HG02870 (cell line): ENCODE measurements at regions not wholly inside any gene's neighbourhood (a gene's known extent, or its start where the extent isn't known, plus 50 kb on each side); places are given as distances from the start of the nearest gene placed in this dataset.
A peak's percentile ranks its signal among the peaks of the same experiment; 100 is the strongest.
"Not testable (repeated sequence)": the region's sequence is repeated elsewhere in the genome, so short reads cannot be mapped to it uniquely, and the experiment has no call there.

Experiments
- ATAC-seq: cut with Tn5 transposase; IDR thresholded peaks from one replicate; pipeline ENCODE4 v1.9.1; 2021; ENCODE audit warnings: mild to moderate bottlenecking, moderate library complexity; ENCODE audit not compliant: unreplicated experiment

- no peak for ATAC-seq
Measured at GRCh38 chr6:6863970-6864639, 243.7 kb upstream of the RREB1 start.

DNA sequence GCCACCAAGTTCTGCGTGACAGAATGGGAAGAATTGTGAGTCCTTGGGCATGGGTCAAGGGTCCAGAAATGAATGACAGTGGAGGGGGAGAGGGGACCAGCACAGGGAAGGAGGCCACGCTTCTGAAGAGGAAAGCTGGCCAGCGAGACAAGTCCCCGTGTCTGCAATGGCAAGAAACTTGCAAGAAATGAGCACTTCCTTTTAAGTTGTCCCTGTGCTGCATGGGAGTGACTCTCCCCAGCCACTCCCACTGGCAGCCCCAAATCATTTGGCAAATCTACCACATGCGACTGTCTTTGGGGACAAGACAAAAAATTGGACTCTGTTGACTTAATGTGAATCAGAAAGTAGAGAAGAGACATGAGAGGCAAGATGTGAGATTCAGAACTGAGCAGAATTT, 242.2 kb upstream of the RREB1 start:
- no peak for ATAC-seq

GRCh38 chr6:6866656-6867403, 240.9 kb upstream of the RREB1 start:
- ATAC-seq: no peak

GRCh38 chr6:6867404-6867799, 240.4 kb upstream of the RREB1 start:
- no peak for ATAC-seq

- no peak for ATAC-seq
Measured at GRCh38 chr6:6869094-6869493, 238.7 kb upstream of the RREB1 start.

DNA sequence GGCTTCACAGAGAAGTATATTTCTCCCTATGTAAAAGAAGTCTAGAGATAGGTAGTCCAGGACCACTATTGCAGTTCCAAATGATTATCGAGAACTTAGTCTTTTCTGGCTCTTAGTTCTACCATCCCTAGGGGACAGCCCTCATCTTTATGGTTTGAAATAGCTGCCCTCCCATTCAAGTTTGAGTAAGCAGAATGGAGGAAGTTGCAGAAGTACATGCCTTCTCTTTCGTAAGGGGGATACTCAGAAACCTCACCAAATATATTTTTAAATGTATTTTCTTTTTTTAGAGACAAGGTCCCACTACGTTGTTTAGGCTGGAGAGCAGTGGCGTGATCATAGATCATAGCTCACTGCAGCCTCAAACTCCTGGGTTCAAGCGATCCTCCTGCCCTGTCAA, 236.8 kb upstream of the RREB1 start:
- no peak for ATAC-seq

DNA sequence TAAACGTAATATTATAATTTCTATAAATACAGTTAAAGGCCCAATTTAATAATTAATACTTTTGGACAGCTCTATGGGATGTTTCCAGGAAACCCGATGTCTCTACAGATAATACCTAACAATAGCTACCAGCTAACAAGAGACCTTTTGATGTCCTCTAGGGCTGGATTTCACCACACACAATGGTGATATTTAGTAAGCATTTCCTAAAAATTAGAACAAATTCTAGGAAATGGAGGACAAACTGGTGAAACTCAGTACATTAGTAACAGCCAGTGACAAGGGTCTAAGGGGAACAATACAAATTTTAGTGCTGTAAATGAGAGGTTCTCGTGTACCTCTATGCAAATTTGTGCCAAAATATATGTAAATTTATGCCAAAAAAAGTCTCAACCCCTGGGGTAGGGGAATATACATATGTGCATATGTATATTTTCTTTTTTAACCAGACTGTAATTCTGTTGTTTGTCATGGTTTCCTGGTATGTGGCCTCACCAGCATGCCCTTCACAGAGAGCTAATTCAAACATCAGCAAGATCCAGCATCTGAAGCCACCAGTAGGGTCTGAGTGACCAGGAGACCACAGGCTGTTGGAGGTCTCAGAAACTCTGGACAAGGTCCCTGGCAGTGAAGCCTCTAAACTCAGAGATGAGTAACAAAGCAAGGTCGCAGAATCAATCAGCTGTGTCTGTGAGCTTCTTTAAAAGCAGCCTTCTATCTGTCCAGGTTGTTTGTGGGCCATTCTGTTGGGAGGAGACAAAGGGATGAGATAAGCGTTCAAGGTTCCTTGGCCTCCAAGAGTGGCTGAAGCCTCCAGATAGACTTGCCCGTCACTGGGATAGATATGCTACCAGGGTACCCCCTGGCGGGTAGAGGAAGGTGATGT, 235.1 kb upstream of the RREB1 start:
- no peak for ATAC-seq

- ATAC-seq: no peak
Measured at GRCh38 chr6:6873778-6874177, 234.0 kb upstream of the RREB1 start.

DNA sequence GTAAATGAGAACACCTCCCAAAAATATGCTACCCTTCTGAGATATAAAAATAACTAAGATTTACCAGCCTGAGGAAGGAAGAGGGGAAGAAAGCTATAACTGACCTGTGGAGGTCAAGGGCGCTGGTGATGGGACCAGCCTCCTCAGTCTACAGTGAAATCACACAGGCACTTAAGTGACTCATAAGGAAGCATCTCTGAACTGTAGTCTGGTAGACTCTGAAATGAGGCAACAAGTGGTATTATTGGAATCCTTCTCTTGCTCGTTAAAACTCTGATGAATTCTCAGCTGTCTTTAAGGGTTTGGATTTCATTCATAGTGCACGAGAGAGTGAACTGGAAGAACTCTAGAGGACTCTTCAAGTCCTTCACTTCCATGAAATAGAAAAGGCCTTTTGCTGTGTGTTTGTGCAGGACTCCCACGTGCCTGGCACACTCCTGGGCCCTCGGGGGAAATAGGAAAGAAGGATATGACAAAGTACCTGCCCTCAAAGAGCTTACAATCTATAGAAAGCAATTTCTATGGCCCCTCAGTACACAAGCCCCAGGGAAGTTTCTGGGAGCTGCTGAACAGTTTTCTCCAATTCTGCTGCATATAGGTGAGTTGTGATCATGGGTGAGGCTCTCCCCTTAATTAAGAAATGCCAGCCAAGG, 231.8 kb upstream of the RREB1 start:
- no peak for ATAC-seq

GRCh38 chr6:6877792-6878191, 230.0 kb upstream of the RREB1 start:
- not testable (repeated sequence) for ATAC-seq

DNA sequence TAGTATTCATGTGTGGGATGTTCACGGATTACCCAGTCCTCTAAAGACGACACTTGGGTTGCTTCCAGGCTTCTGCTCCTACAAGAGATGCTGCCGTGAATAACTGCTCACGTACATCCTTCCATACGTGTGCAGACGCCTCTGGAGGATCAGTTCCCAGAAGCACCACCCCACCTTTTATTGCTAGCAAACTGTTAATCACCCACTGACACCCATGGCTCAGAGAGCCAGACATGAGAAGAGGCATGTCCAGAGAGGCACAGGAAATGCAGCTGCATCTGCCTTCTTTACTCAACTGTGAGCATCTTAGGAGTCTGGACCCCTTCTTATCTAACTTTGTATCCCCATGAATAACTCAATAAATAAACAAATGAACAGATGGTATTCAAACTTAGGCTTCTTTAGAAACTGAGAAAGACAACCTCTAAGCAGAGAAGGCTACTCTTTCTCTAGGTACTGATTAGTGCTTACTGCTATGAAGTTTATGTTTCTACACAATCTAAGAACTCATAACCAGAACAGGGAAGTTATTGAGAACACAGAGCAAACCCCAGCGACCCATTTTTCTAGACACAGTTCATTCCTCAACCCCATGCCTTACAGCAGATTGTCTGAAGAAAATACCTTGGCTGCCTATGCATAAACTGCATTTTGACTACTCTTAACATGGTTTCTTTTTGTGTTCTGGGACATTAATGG, 228.7 kb upstream of the RREB1 start:
- peak; percentile 75 for ATAC-seq

GRCh38 chr6:6879586-6879974, 228.2 kb upstream of the RREB1 start:
- ATAC-seq: not testable (repeated sequence)

GRCh38 chr6:6880745-6881437, 226.9 kb upstream of the RREB1 start:
- ATAC-seq: no peak

- no peak for ATAC-seq
Measured at GRCh38 chr6:6881438-6882225, 226.1 kb upstream of the RREB1 start.

DNA sequence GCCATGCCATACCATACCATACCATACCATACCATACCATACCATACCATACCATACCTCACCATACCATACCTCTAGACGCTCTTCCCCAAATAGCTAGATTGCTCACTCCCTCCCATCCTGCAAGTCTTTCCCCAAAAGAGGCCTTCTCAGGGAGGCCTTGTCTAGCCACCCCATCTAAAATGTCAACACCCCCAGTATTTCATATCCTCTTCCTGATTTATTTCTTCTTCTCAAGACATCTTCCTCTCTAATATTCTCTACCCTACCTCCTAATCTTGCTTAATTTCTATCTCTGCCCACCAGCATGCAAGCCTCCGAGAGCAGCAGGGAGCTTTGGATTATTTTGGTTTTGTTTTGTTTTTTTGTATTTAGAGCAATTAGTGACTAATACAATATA, 225.2 kb upstream of the RREB1 start:
- no peak for ATAC-seq

- no peak for ATAC-seq
Measured at GRCh38 chr6:6883011-6883410, 224.8 kb upstream of the RREB1 start.

DNA sequence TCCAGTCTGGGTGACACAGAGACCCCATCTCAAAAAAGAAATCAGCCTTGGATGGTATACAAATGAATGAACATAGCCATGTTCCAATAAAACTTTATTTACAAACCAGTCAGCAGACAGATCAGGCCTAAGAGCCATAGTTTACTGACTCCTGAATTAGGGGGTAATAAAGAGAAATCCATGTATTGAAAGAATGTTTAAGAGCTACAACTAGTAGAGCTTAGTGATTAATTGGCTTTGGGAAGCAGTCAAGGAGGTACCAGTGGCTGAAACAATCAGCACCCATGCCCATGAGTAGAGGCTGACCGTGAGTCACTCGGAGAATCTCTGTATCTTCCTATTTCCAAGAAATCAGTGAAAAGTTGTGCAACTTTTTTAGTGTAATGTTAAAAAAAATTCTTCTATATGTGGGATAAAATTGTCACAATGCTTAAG, 223.6 kb upstream of the RREB1 start:
- no peak for ATAC-seq

DNA sequence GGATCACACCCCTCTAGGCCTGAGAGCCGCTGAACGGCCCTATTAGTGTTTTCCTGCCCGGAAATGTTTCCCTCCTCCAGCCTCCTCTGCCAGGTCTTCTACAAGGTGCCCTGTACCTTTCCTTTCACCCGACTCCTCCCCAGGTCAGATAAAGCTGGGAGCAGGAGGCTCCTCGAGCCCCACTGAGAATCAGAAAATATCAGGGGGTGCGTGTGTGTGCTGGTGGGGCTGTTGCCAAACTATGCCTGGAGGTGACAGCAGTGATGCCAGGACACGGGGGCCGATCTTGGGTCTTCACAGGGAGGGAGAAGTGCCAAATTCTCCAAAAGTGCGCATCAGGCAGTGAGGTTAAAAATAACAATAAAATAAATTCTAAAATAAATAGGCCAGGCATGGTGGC, 222.8 kb upstream of the RREB1 start:
- no peak for ATAC-seq

DNA sequence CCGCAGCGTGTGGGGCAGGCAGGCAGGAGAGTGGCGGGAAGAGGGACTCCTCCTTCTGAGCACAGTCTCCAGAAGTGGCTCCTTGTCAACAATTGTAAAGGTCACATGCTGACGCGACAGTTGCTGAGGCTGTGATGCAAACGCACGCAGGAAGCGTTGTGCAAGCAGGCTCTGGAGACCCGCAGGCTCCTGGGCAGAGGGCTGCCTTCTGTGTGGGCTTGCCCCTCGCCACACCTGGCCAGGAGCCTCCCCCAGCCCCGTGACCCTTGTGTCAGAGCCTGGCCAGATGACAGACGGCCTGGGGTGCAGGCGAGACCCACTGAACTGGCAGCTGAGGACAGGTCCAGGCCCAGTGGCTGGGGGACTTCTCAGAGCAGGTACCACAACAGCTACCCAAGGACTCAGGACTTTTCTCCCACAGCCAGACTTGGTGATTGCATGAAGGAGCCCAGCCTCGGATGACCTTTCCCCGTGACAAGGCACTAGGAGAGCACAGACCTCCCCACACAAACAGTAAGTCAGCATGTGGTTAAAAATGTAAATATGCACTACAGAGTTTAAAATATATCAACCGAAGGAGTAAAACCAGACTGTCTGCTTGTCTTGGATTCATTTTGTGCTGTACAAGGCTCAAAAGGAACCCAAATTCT, 222.1 kb upstream of the RREB1 start:
- ATAC-seq: peak; percentile 63
